HPDE6-E6E7 (cell line): ENCODE measurements at regions not wholly inside any gene's neighbourhood (a gene's known extent, or its start where the extent isn't known, plus 50 kb on each side); places are given as distances from the start of the nearest gene placed in this dataset.

ENCODE experiments used
- DNase-seq: peaks from one replicate; pipeline ENCODE4 v3.0.0; 2011; ENCODE audit warnings: missing footprints; ENCODE audit errors: extremely low spot score

DNA sequence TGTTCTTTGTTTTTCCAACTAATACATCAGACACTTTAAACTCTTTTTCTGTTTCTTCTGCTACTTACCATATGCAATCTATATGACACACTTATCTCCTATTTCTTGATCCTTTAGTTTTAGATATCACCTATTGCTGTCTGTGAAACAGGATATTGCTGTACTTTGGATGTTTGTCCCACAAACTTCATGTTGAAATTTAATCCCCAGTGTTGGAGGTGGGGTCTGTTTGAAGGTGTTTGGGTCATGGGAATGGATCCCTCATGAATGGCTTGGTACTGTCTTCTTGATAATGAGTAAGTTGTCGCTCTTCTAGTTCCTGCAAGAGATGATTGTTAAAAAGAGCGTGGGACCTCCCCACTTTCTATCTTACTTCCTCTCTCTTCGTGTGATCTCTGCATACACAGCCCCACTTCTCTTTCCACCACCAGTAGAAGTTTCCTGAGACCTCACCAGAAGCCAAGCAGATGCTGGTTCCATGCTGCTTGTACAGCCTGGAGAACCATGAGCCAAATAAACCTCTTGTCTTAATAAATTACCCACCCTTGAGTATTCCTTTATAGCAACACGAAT, 244.2 kb downstream of the NHLRC3 start:
- DNase-seq, result no peak

DNA sequence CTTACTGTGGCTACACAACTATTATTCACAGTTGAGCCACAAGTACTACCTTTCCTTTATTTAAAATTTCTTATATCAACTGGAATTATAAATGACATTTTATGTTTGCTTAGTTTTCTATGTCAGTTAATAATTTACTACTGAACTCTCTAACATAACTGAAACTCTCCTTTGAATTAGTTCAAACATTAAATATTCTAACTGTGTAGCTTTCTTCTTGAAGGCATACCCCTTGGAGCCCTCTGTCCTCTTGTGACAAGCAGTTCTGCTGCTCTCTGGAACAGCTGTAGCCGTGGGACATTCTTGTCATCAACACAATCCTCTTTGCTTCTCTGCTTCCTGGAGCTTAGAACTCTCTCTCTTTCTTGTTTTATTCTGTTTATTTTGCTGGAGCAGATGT, 244.8 kb downstream of the NHLRC3 start:
- DNase-seq, result no peak

DNA sequence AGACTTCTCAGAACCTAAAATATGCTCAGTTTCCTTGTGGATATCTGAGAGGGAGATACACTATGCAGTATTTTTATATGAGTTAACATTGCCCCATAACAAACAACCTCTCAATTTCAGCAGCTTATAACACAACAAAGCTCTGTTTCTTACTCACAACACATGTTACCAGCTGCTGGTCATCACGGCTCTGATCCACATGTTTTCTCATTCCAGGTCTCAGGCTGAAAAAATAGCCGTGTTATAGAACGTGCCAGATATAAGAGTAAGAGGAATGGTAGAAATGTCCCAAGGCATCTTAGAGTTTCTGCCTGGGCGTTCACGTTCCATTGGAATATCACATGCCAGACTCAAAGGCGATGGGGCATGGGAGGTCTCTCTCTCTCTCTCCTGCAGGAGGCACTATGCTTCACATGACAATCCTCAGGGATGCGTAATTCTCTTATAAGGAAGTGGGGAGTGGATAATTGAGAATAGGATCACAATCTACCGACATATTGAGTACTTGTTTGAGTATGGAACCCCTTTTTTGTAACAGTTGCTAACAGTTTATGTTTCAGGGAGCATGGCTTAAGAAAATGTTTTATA, 246.6 kb downstream of the NHLRC3 start:
- no peak for DNase-seq
